HFF-Myc (cell line): ENCODE measurements at regions not wholly inside any gene's neighbourhood (a gene's known extent, or its start where the extent isn't known, plus 50 kb on each side); places are given as distances from the start of the nearest gene placed in this dataset.

Source experiments
- DNase-seq: peaks from one replicate; pipeline ENCODE4 v3.0.0-alpha.2; 2011; ENCODE audit warnings: low read depth; ENCODE audit errors: extremely low read depth
- H3K4me3 ChIP-seq: replicated peaks from 2 replicates; pipeline ENCODE4 v1.5.1; 2011; ENCODE audit warnings: low read depth, mild to moderate bottlenecking, control low read depth, low read length
- TF ChIP-seq, protein P1 (sequence below): IDR thresholded peaks from 2 replicates; pipeline ENCODE4 v1.5.1; 2012; ENCODE audit warnings: mild to moderate bottlenecking, low read depth, low read length, control low read depth; ENCODE audit errors: missing control alignments

DNA sequence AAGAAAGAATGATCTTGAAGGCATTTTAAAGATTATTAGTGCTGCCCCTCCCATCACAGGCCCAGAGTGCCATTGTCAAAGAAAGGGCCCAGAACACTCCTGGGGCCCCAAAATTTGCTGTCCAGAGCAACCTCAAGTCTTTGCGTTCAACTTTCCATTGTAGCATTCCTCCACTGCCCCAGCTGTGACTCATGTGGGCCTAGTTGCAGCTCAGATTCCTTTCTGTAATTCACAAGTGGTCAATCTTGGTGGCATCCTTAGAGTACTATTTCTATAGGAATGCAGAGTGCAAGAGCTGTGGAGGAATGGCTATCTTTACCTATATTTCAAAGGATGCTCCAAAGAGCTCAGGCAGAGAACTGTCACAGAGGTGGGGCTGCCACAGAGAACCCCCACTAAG, 1500.8 kb upstream of the IGFBP7 start:
- no peak overlapping the region for H3K4me3 ChIP-seq
- no peak for DNase-seq
- TF ChIP-seq, protein P1, sequence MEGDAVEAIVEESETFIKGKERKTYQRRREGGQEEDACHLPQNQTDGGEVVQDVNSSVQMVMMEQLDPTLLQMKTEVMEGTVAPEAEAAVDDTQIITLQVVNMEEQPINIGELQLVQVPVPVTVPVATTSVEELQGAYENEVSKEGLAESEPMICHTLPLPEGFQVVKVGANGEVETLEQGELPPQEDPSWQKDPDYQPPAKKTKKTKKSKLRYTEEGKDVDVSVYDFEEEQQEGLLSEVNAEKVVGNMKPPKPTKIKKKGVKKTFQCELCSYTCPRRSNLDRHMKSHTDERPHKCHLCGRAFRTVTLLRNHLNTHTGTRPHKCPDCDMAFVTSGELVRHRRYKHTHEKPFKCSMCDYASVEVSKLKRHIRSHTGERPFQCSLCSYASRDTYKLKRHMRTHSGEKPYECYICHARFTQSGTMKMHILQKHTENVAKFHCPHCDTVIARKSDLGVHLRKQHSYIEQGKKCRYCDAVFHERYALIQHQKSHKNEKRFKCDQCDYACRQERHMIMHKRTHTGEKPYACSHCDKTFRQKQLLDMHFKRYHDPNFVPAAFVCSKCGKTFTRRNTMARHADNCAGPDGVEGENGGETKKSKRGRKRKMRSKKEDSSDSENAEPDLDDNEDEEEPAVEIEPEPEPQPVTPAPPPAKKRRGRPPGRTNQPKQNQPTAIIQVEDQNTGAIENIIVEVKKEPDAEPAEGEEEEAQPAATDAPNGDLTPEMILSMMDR, result no peak

- TF ChIP-seq, protein P1, result no peak
- H3K4me3 ChIP-seq, result no peak overlapping the region
- no peak for DNase-seq
These were observed 1496.1 kb upstream of the IGFBP7 start for GRCh38 chr4:58606303-58606702.

GRCh38 chr4:58603951-58604350, 1493.8 kb upstream of the IGFBP7 start:
- TF ChIP-seq, protein P1, result no peak
- no peak for DNase-seq

GRCh38 chr4:58602731-58603359, 1492.7 kb upstream of the IGFBP7 start:
- DNase-seq, result no peak
- H3K4me3 ChIP-seq, result no peak overlapping the region
- TF ChIP-seq, protein P1, result no peak

More at GRCh38 chr4:58603951-58604350, 1493.8 kb upstream of the IGFBP7 start:
- no peak overlapping the region for H3K4me3 ChIP-seq

DNA sequence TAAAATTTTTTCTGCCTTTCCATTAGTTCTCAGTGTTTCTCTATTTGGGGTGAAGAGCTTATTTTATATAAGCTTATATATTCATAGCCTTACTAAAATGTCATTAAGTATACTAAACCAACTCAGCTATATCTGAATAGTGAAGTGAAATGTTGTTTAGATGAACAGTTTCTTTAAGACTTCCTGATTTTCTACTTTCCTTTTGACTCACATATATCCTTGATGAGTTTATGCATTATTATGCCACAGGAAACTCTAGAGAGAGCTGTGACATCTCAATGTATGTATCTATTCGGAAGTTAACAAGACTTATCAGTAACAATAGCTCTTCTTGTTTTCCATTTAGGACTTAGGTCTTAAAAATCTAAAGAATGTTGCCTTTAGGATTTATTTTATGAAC, 1491.8 kb upstream of the IGFBP7 start:
- no peak for DNase-seq
- TF ChIP-seq, protein P1, result no peak
- H3K4me3 ChIP-seq, result no peak overlapping the region

DNA sequence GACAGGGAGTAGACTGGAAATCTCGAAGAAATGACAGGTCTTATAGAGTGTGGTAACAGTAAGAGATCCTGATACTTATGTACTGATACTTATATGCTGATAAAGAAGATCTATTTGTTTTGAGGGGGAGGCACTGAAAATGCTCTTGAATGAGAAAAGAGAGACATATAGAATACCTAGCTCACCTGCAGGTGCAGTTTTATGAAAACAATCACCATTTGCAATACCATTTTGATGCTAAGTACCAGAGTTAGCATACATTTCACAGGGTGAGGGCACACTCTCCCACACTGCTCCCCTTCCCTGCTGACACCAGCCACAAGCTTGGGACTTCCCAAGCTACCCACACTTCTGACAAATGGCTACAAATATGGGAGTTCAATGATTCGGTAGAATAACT, 1490.1 kb upstream of the IGFBP7 start:
- TF ChIP-seq, protein P1, result no peak

GRCh38 chr4:58590722-58591121, 1480.5 kb upstream of the IGFBP7 start:
- TF ChIP-seq, protein P1, result no peak
- H3K4me3 ChIP-seq, result no peak overlapping the region
- DNase-seq, result no peak

More for the DNA sequence above, 1490.1 kb upstream of the IGFBP7 start:
- no peak overlapping the region for H3K4me3 ChIP-seq
- DNase-seq, result no peak
